ENCODE measurements at regions not wholly inside any gene's neighbourhood (a gene's known extent, or its start where the extent isn't known, plus 50 kb on each side); places are given as distances from the start of the nearest gene placed in this dataset. TPM values are rescaled to one million over a fixed set of nuclear protein-coding genes. Genes with fewer than 3 reads are reported as not detected.

Small RNAs in the stretch of these regions (microRNA-seq; reads per million reads assigned to microRNA genes)
- gene MIR1261 (ENCODE audit: unreplicated experiment) = not detected
- not detected for gene MIR4490 (ENCODE audit: unreplicated experiment)
